ENCODE measurements at regions not wholly inside any gene's neighbourhood (a gene's known extent, or its start where the extent isn't known, plus 50 kb on each side); places are given as distances from the start of the nearest gene placed in this dataset.
"Not testable (repeated sequence)": the region's sequence is repeated elsewhere in the genome, so short reads cannot be mapped to it uniquely, and the experiment has no call there.

GRCh38 chr13:63838366-63839110 lies 2422.9 kb upstream of the PCDH20 start:
- Histone ChIP-seq H3K4me1 (no peaks in the 10 kb centered on the region), H3K36me3 (no peaks in the 10 kb centered on the region), H3K4me3 (no peak overlapping the region), H3K9me3 (peaks cover 3% of the 10 kb centered on the region), H3K27me3 (ENCODE audit: low read depth) (no peaks in the 10 kb centered on the region), H3K27ac (no peak overlapping the region)
- DNase-seq (no peak), ATAC-seq (no peak)
- intact Hi-C loops (cut with DNase I): no loop called here
- no peak for TF ChIP-seq CTCF (IDR thresholded peaks at IDR 0.05)

GRCh38 chr13:63837701-63838100 lies 2422.1 kb upstream of the PCDH20 start:
- H3K9me3 ChIP-seq; H3K27ac ChIP-seq; H3K36me3 ChIP-seq; H3K27me3 ChIP-seq (ENCODE audit: low read depth); intact Hi-C loops (cut with DNase I); H3K4me3 ChIP-seq; H3K4me1 ChIP-seq; ATAC-seq; DNase-seq: not testable (repeated sequence)

GRCh38 chr13:63829609-63830008 lies 2414.0 kb upstream of the PCDH20 start:
- H3K9me3 ChIP-seq; H3K4me1 ChIP-seq; H3K27me3 ChIP-seq (ENCODE audit: low read depth); H3K4me3 ChIP-seq; intact Hi-C loops (cut with DNase I); H3K36me3 ChIP-seq; DNase-seq; H3K27ac ChIP-seq: not testable (repeated sequence)
- peak; percentile 37 to 51 for ATAC-seq

GRCh38 chr13:63821785-63822184 lies 2406.1 kb upstream of the PCDH20 start:
- H3K9me3 ChIP-seq; ATAC-seq; H3K36me3 ChIP-seq; DNase-seq; H3K4me3 ChIP-seq; H3K27ac ChIP-seq; H3K4me1 ChIP-seq; intact Hi-C loops (cut with DNase I); H3K27me3 ChIP-seq (ENCODE audit: low read depth): not testable (repeated sequence)

- H3K4me3 ChIP-seq; intact Hi-C loops (cut with DNase I); H3K9me3 ChIP-seq; DNase-seq; H3K27me3 ChIP-seq (ENCODE audit: low read depth); H3K27ac ChIP-seq; H3K4me1 ChIP-seq; H3K36me3 ChIP-seq: not testable (repeated sequence)
- ATAC-seq: peak in 1 of 2 donors; percentile 25
Measured at GRCh38 chr13:63811428-63812004, 2395.9 kb upstream of the PCDH20 start.

- not testable (repeated sequence) for ATAC-seq, H3K36me3 ChIP-seq
Measured at GRCh38 chr13:63791134-63791533, 2375.5 kb upstream of the PCDH20 start.

GRCh38 chr13:63774133-63774532 lies 2358.5 kb upstream of the PCDH20 start:
- no peak for TF ChIP-seq CTCF (IDR thresholded peaks at IDR 0.05)
- H3K4me1 ChIP-seq: no peaks in the 10 kb centered on the region
- H3K4me3 ChIP-seq: no peak overlapping the region
- no peaks in the 10 kb centered on the region for H3K27me3 ChIP-seq (ENCODE audit: low read depth)
- H3K9me3 ChIP-seq: no peaks in the 10 kb centered on the region
- no peak for ATAC-seq
- no peak overlapping the region for H3K27ac ChIP-seq
- intact Hi-C loops (cut with DNase I): no loop called here
- H3K36me3 ChIP-seq: no peaks in the 10 kb centered on the region
- DNase-seq: no peak

More at GRCh38 chr13:63791134-63791533, 2375.5 kb upstream of the PCDH20 start:
- H3K4me3 ChIP-seq; DNase-seq; H3K4me1 ChIP-seq; H3K27ac ChIP-seq; H3K9me3 ChIP-seq; H3K27me3 ChIP-seq (ENCODE audit: low read depth); intact Hi-C loops (cut with DNase I): not testable (repeated sequence)

- intact Hi-C loops (cut with DNase I): no loop called here
- ATAC-seq: no peak
Measured at GRCh38 chr13:63773476-63773875, 2357.8 kb upstream of the PCDH20 start.

GRCh38 chr13:63757683-63758082 lies 2342.0 kb upstream of the PCDH20 start:
- ATAC-seq; H3K27ac ChIP-seq; H3K9me3 ChIP-seq; H3K4me3 ChIP-seq; DNase-seq; H3K4me1 ChIP-seq; intact Hi-C loops (cut with DNase I); H3K36me3 ChIP-seq; H3K27me3 ChIP-seq (ENCODE audit: low read depth): not testable (repeated sequence)

More at GRCh38 chr13:63773476-63773875, 2357.8 kb upstream of the PCDH20 start:
- Histone ChIP-seq H3K27me3 (ENCODE audit: low read depth) (no peaks in the 10 kb centered on the region), H3K27ac (no peak overlapping the region), H3K4me1 (no peaks in the 10 kb centered on the region), H3K4me3 (no peak overlapping the region), H3K9me3 (no peaks in the 10 kb centered on the region), H3K36me3 (no peaks in the 10 kb centered on the region)
- DNase-seq: no peak
- TF ChIP-seq CTCF (IDR thresholded peaks at IDR 0.05): no peak

GRCh38 chr13:63749857-63750256 lies 2334.2 kb upstream of the PCDH20 start:
- H3K36me3 ChIP-seq; H3K4me1 ChIP-seq; H3K4me3 ChIP-seq; intact Hi-C loops (cut with DNase I); DNase-seq; H3K27ac ChIP-seq; H3K27me3 ChIP-seq (ENCODE audit: low read depth); H3K9me3 ChIP-seq: not testable (repeated sequence)
- ATAC-seq: peak in 1 of 2 donors; percentile 43

GRCh38 chr13:63741814-63742101 lies 2326.1 kb upstream of the PCDH20 start:
- intact Hi-C loops (cut with DNase I): not testable (repeated sequence)

More at GRCh38 chr13:63741814-63742101, 2326.1 kb upstream of the PCDH20 start:
- not testable (repeated sequence) for ATAC-seq; H3K27ac ChIP-seq; H3K4me3 ChIP-seq; H3K4me1 ChIP-seq; H3K27me3 ChIP-seq (ENCODE audit: low read depth); H3K36me3 ChIP-seq; DNase-seq; H3K9me3 ChIP-seq

All from lower lobe of right lung (tissue), 2 donors.